HG03565 (cell line): ENCODE measurements at regions not wholly inside any gene's neighbourhood (a gene's known extent, or its start where the extent isn't known, plus 50 kb on each side); places are given as distances from the start of the nearest gene placed in this dataset.

ENCODE experiments used
- ATAC-seq: cut with Tn5 transposase; IDR thresholded peaks from one replicate; pipeline ENCODE4 v1.9.1; 2021; ENCODE audit warnings: mild to moderate bottlenecking, moderate library complexity; ENCODE audit not compliant: unreplicated experiment

DNA sequence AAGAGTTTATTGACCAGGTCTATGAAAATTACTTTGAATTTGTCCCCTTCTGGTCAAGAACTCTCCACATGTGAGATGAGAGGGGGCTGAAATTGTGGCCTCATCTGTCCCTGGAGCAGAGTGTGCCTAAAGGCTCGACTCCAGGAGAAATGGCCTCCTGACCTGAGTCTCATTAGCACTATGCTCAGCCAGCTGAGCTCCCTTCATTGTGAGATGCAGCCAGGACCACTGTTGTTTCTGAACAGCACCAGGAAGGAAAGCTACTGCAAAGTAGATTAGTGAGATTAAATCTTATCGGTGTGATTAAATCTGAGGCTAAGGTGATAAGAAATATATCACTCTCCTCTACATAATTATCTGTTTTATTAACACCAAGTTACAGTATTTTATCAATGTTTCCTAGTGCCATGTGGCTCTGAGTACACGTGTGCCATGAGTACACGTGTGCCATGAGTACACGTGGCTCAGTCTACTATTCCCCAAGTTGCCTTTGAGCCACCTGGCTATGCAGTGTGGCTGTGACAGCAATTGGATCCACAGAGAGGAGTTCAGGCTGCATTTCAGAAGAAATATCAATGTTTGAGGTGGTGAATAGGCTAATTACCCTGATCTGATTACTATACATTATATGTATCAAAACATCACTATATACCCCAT lies 126.9 kb downstream of the IPMK start:
- ATAC-seq, result no peak

DNA sequence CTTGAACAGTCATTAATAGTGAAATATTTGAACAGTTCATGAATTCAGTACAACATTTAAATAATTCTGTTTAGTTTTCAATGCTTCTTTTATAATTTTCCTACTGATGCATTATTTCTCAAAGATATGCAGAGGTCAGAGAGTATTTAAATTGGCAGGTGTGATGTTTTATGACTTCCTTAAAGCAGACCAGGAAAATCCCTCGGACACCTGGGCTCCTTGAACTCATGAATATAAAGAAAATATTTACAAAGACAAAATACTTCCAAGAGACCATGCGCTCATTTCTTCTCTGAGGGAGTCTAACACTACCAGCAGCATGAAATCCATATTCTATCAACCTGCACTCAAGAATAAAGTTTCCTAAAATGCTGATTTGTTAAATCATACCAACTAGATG lies 127.6 kb downstream of the IPMK start:
- no peak for ATAC-seq

- ATAC-seq, result no peak
Observed at GRCh38 chr10:58137813-58138212, 129.9 kb downstream of the IPMK start.

- no peak for ATAC-seq
Observed at GRCh38 chr10:58115218-58116050, 152.3 kb downstream of the IPMK start.

DNA sequence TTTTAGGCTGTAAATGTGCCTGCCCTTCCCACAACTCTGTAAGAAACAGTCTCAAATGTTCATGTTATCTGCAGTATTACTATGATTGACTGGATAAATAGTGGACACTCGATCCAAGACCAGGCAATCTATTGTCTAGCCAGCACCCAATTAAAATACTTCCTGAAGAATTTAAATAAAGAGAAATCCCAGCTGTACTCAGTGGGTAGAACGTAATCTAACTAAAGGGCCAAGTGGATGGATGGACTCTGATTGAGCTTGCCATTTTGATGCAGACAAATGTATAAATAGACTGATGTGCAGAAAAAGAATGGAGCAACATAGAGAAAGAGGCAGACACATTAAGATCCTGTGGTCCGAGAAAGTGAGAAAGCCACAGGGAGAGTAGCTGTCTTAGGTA lies 158.0 kb downstream of the IPMK start:
- ATAC-seq, result no peak

GRCh38 chr10:58107506-58107905 lies 160.2 kb downstream of the IPMK start:
- ATAC-seq, result no peak

DNA sequence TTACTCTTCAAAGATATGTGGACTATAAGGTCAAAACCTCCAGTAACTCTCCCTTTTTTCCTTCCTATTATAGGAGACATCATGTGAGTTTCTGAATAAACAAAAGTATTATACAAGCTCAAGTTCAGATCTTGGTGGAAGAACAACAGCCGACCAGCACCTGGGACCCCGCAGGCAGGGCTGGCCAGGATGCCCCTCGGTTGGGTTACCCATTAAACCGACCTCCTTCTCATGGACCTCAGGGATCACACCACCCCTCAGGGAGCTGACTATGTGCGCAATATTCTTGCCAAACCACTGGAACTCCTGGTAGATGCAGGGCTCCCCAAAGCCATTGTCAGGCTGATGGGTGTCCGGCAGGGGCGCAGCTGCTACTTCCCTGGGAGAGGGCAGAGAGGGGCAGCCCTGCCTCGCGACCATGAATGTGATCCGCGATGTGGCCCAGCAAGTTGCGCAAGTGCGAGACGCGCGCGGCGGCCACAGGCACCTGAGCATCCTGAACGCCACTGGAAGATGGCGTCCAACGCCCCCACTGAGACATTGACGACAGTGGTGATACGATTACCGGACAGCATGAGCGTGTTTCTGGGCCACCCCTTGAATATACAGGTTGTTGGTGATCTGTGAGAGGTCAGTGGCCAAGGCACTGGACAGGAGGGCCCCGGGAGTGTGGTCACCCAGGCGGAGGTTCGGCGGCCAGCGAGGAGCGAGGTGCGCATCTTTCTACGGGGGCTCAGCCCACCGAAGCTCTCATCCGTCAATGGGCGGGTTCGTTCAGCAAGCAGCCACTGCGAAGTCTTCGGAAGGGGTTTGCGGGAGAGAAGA lies 161.3 kb downstream of the IPMK start:
- no peak for ATAC-seq

DNA sequence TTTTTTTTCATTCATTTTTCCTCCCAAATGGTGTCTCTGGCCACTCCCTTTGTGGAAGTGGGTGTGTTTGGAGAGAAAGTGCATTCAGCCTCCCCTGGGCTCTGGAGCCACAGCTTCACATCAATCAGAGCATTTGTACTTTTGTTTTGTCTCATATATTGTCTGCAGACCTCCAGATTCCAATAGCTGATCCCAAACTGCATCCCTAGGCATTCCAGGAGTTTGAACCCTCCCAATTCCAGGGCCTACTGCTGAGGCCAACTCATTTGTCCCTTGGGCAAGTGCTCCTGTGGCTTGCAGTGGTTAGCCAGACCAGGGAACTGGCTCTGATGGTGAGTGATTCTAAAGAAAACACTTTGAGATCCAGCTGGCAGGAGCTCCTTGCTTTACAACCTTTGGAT lies 163.3 kb downstream of the IPMK start:
- no peak for ATAC-seq

- no peak for ATAC-seq
Observed at GRCh38 chr10:58102897-58103296, 164.8 kb downstream of the IPMK start.

DNA sequence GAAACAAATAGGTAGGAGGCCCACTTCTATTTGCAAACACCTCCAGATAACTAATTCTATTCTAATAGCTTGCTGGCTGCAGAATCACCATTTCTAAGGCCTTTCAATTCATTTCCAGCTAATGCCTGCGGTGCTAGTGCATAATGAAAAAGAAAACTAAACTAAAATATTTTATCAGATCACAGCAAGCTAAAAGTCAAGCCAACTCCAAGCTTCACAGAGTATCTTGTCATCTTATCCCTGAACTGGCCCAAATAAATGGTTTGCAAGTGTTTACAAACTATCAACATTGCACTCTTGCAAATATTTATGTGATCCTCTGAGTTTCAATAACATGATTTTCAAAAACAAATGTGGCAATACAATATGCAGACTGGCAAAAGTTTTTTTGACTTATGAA lies 166.0 kb downstream of the IPMK start:
- ATAC-seq, result no peak

- ATAC-seq, result no peak
Observed at GRCh38 chr10:58094985-58095718, 172.5 kb downstream of the IPMK start.

DNA sequence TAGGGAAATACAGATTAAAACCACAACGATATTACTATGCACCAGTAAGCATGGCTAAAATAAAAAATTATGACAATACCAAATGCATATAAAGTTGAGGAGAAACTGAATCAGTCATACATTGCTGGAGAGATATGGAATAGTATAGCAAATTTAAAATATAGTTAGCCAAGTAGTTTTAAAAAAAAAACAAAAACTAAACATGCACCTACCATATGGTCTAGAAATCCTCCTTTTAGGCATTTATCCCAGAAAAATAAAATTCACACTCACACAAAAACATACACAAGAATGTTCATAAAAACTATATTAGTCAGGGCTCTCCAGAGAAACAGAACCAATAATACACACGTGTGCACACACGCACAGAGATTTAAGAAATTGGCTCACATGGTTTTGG lies 175.8 kb downstream of the IPMK start:
- no peak for ATAC-seq

DNA sequence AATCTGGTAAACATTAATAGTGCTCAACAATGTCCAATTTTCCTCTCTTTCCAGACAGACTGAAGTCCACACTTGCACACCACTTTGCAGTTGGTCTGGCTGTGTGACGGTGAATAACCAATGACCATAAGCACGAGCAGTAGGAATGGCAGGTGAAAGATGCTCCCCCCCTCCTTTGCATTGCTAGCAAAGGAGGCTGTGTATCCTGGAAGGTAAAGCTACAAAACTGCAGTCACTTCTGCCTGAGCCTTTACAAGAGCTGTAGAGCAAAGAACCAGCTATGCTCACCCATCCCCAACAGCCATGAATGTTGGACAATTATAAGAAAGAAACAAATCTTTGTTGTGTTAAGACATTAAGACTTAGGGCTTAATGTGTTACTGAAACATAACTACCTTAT lies 178.0 kb downstream of the IPMK start:
- ATAC-seq, result no peak

- no peak for ATAC-seq
Observed at GRCh38 chr10:58087896-58088295, 179.8 kb downstream of the IPMK start.

DNA sequence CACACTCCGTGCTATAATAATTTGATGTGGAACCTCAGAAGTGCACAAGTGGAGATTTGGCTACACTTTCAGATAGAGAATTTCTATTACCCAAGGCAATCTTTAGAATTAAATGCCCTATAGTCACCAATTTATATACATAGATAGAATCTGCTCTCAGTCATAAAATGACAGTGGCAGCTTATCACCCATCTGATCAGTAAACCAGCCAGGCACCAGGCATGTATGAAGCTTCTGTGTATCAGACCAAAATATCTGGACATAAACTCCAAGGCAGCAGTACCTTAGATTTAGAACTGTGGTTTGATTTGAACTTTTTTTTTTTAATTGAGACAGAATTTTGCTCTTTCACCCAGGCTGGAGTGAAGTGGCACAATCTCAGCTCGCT lies 180.9 kb downstream of the IPMK start:
- ATAC-seq, result no peak

DNA sequence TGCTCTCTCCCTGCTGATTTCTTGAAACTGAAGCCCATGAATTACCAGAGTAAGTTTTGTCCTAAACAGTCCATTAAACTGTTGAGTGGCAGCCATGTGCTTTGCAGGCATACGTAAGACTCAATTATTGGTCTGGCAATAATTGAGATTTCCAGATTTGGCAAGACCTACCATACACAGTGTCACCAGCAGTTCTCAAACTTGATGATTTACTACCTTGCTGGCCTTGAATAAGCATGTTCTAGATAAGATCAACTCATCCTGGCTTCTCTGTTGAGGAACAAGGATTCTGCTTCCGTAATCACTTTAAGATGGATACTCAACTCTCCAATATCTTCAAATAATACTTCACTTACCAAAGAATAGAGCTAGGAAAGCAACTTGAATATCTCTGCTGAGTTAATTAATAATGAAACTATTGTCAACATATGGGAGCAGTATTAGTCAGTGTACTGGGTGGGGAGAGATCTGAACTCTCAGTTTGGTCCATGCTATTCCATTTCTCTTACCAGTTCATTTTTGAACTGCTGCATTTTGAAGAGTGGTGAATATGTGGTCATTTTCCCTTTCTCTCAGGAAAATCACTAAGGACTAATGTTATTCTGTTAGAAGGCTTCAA lies 181.4 kb downstream of the IPMK start:
- no peak for ATAC-seq

- ATAC-seq, result no peak
Observed at GRCh38 chr10:58082248-58082647, 185.4 kb downstream of the IPMK start.

- no peak for ATAC-seq
Observed at GRCh38 chr10:58081353-58081752, 186.3 kb downstream of the IPMK start.

- no peak for ATAC-seq
Observed at GRCh38 chr10:58079461-58079860, 188.2 kb downstream of the IPMK start.

GRCh38 chr10:58072634-58073033 lies 195.1 kb downstream of the IPMK start:
- ATAC-seq, result no peak

GRCh38 chr10:58070956-58071355 lies 196.7 kb downstream of the IPMK start:
- ATAC-seq, result no peak
